ENCODE measurements at regions not wholly inside any gene's neighbourhood (a gene's known extent, or its start where the extent isn't known, plus 50 kb on each side); places are given as distances from the start of the nearest gene placed in this dataset.

DNA sequence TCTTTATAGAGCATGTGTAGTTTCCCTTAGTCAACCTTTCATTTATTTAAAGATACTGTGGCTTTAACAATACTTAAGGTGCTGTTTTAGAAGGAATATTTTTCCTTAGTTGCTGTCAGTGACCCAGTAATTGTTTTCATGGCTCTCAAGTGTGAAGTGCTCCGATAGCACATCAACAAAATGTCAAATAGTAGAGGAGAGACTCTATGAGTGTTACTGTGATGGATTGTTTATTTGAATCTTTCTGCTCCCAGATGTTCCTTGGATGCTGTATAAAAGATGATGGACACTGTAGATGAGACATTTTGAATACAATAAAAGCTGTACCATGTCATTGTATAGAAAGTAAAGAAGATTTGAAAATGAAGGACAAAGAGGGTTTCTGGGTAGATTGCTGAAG is 1185.7 kb upstream of the C9orf72 start:
- H3K9me3 ChIP-seq, result peaks cover 0 to 4% (median 0%) of the 10 kb centered on the region in 12 donors
- no peaks in the 10 kb centered on the region for H3K36me3 ChIP-seq
- H3K4me1 ChIP-seq, result no peaks in the 10 kb centered on the region
- intact Hi-C loops (cut with DNase I), result loop anchor here in 1 of 10 donors (10.0 kb wide), 1 partner anchor 56 kb away; no protein-coding TSS in a partner anchor
- DNase-seq (no peak), ATAC-seq (no peak)
- H3K27ac ChIP-seq, result no peak overlapping the region
- no peaks in the 10 kb centered on the region for H3K27me3 ChIP-seq
- no peak overlapping the region for H3K4me3 ChIP-seq
- WGBS, 4 donors, result 56 to 66% (median 61%) methylated on average over 1 of the region's 1 CpG
- TF ChIP-seq, protein P1, sequence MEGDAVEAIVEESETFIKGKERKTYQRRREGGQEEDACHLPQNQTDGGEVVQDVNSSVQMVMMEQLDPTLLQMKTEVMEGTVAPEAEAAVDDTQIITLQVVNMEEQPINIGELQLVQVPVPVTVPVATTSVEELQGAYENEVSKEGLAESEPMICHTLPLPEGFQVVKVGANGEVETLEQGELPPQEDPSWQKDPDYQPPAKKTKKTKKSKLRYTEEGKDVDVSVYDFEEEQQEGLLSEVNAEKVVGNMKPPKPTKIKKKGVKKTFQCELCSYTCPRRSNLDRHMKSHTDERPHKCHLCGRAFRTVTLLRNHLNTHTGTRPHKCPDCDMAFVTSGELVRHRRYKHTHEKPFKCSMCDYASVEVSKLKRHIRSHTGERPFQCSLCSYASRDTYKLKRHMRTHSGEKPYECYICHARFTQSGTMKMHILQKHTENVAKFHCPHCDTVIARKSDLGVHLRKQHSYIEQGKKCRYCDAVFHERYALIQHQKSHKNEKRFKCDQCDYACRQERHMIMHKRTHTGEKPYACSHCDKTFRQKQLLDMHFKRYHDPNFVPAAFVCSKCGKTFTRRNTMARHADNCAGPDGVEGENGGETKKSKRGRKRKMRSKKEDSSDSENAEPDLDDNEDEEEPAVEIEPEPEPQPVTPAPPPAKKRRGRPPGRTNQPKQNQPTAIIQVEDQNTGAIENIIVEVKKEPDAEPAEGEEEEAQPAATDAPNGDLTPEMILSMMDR (IDR thresholded peaks at IDR 0.05), result no peak
- no peak for TF ChIP-seq POLR2A (IDR thresholded peaks at IDR 0.05)

DNA sequence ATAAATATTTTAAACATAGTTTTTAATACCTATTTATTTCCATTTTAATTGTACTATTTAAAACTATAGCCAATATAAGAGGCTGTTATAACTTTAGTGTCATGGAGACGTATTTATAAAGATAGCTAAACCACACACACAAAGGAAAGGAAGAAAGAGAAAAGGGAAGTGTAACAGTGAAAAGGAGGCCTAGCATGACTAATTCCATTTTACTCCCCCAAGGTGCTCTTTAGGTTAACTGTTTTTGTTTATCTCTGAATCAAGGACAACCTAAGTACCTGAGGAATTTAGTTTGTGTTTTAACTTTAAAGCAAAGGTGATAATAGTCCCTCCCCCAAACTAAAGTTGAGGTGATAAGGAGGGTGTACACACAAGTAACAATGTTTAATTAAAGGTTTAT is 1188.9 kb upstream of the C9orf72 start:
- ATAC-seq (no peak), DNase-seq (no peak)
- TF ChIP-seq, protein P1 (IDR thresholded peaks at IDR 0.05), result no peak
- TF ChIP-seq POLR2A (IDR thresholded peaks at IDR 0.05), result no peak
- Histone ChIP-seq H3K4me3 (no peak overlapping the region), H3K36me3 (no peaks in the 10 kb centered on the region), H3K27me3 (no peaks in the 10 kb centered on the region), H3K4me1 (no peaks in the 10 kb centered on the region), H3K27ac (no peak overlapping the region), H3K9me3 (peaks cover 0 to 11% (median 0%) of the 10 kb centered on the region in 12 donors)
- 56 to 66% (median 63%) methylated on average over 1 of the region's 1 CpG for WGBS, 4 donors
- intact Hi-C loops (cut with DNase I), result no loop called here

DNA sequence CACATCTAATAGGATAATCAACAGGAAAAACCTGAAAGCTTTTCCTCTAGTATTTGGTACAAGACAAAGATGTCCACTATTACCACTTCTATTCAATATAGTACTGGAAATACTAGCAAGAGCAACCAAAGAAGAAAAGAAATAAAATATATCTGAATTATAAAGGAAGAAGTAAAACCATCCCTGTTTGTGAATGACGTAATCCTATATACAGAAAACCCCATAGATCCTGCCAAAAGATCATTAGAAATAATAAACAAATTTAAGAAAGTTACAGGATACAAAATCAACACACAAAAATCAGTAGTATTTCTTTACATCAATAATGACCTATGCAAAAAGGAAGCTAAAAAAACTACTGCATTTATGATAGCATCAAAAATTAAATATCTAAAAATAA is 1191.3 kb upstream of the C9orf72 start:
- no peak for ATAC-seq
- Histone ChIP-seq H3K4me1 (no peaks in the 10 kb centered on the region), H3K4me3 (no peak overlapping the region), H3K27ac (no peak overlapping the region), H3K9me3 (peaks cover 0 to 11% (median 0%) of the 10 kb centered on the region in 12 donors), H3K27me3 (no peaks in the 10 kb centered on the region), H3K36me3 (no peaks in the 10 kb centered on the region)
- 79 to 89% (median 84%) methylated on average over 1 of the region's 1 CpG for WGBS, 4 donors
- no peak for DNase-seq
- no peak for TF ChIP-seq POLR2A (IDR thresholded peaks at IDR 0.05)
- TF ChIP-seq, protein P1 (IDR thresholded peaks at IDR 0.05), result no peak
- intact Hi-C loops (cut with DNase I), result no loop called here

DNA sequence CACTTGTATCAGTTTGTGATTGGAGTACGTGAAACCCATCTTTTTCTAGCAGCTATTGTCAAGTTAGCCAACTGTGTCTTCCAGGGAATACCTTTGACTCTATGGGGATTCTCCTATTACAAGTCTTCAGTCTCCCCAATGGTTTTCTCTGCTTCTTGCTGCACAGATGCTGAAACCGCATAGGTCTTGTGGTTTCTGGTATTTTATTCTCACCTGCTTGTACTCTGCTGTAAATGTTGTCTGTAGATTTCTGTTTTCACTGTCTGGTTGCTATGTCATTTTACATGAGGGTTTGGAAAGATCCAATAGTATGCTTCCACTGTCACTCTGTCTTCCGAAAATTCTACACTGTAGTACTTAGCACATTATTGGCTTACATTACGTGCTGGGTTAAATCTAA is 1196.9 kb upstream of the C9orf72 start:
- TF ChIP-seq POLR2A (IDR thresholded peaks at IDR 0.05), result no peak
- TF ChIP-seq, protein P1 (IDR thresholded peaks at IDR 0.05), result no peak
- H3K4me3 ChIP-seq, result no peak overlapping the region
- H3K27ac ChIP-seq, result no peak overlapping the region
- H3K9me3 ChIP-seq, result no peaks in the 10 kb centered on the region
- H3K36me3 ChIP-seq, result no peaks in the 10 kb centered on the region
- no peak for DNase-seq
- intact Hi-C loops (cut with DNase I), result no loop called here
- no peak for ATAC-seq
- 73 to 76% (median 74%) methylated on average over 4 of the region's 4 CpGs for WGBS, 4 donors
- H3K4me1 ChIP-seq, result no peaks in the 10 kb centered on the region
- H3K27me3 ChIP-seq, result no peaks in the 10 kb centered on the region
